Panc1 (cell line): ENCODE measurements at regions not wholly inside any gene's neighbourhood (a gene's known extent, or its start where the extent isn't known, plus 50 kb on each side); places are given as distances from the start of the nearest gene placed in this dataset.

Source experiments
- CTCF ChIP-seq: fragments of 450-650 bp; IDR thresholded peaks from 2 replicates; pipeline ENCODE4 v1.5.1; 2017; ENCODE audit warnings: mild to moderate bottlenecking
- POLR2AphosphoS5 ChIP-seq: IDR thresholded peaks from 2 replicates; pipeline ENCODE4 v1.6.1; 2012; ENCODE audit warnings: mild to moderate bottlenecking, low read depth, low read length, moderate library complexity
- REST ChIP-seq, 2 experiments: IDR thresholded peaks; 2 replicates each; pipeline ENCODE4 v1.6.1; 2011 to 2012; ENCODE audit warnings: low read depth in 2 of 2, control low read depth in 1 of 2, low read length in 1 of 2, mild to moderate bottlenecking in 1 of 2, moderate library complexity in 1 of 2; ENCODE audit not compliant: insufficient read depth in 1 of 2
- SIN3A ChIP-seq: IDR thresholded peaks from 2 replicates; pipeline ENCODE4 v1.6.1; 2012; ENCODE audit warnings: low read depth, mild to moderate bottlenecking, low read length, moderate library complexity, borderline replicate concordance; ENCODE audit not compliant: insufficient read depth

- TF ChIP-seq CTCF (no peak), POLR2AphosphoS5 (no peak), REST (IDR thresholded peaks at IDR 0.05; ENCODE audit: insufficient read depth in 1 of 2, low read depth in 2 of 2, low read length in 1 of 2) (no peak), SIN3A (no peak)
Measured at GRCh38 chr6:169932491-169932890, 181.1 kb downstream of the ERMARD start.
